HepG2 (cell line): ENCODE measurements at regions not wholly inside any gene's neighbourhood (a gene's known extent, or its start where the extent isn't known, plus 50 kb on each side); places are given as distances from the start of the nearest gene placed in this dataset.

Source experiments
- FOXM1 ChIP-seq: sonication (generic); formaldehyde crosslinking; IDR thresholded peaks from 2 replicates; pipeline ENCODE4 v1.5.0; 2020; ENCODE audit warnings: missing genetic modification reagents
- HMG20A ChIP-seq: IDR thresholded peaks from 2 replicates; pipeline ENCODE4 v1.6.1; 2016; ENCODE audit warnings: borderline replicate concordance
- HNF1A ChIP-seq, 2 experiments: sonication (generic) in 1 of 2; formaldehyde crosslinking in 1 of 2; IDR thresholded peaks; 2 replicates each; pipeline versions ENCODE4 v1.4.0 to v1.6.1; 2016 to 2020; ENCODE audit warnings: borderline replicate concordance in 1 of 2, low read depth in 1 of 2, mild to moderate bottlenecking in 1 of 2, missing genetic modification reagents in 1 of 2
- MAFF ChIP-seq: IDR thresholded peaks from 2 replicates; pipeline ENCODE4 v1.6.1; 2011; ENCODE audit warnings: low read depth, low read length, improper control_type of control experiment
- SMYD3 ChIP-seq: sonication (generic); formaldehyde crosslinking; IDR thresholded peaks from 2 replicates; pipeline ENCODE4 v1.8.1; 2023; ENCODE audit warnings: mild to moderate bottlenecking, missing genetic modification reagents
- SPEN ChIP-seq: sonication (generic); formaldehyde crosslinking; IDR thresholded peaks from 2 replicates; pipeline ENCODE4 v1.5.1; 2020; ENCODE audit warnings: low read depth, mild to moderate bottlenecking, missing genetic modification reagents
- TARDBP ChIP-seq: sonication (generic); formaldehyde crosslinking; IDR thresholded peaks from 2 replicates; pipeline ENCODE4 v1.8.0; 2022; ENCODE audit warnings: mild to moderate bottlenecking, missing genetic modification reagents
- TSC22D2 ChIP-seq: sonication (generic); formaldehyde crosslinking; IDR thresholded peaks from 2 replicates; pipeline ENCODE4 v1.5.1; 2020; ENCODE audit warnings: missing genetic modification reagents, mild to moderate bottlenecking, borderline replicate concordance
- ZBTB1 ChIP-seq: sonication (generic); formaldehyde crosslinking; IDR thresholded peaks from 2 replicates; pipeline ENCODE4 v1.4.0; 2020; ENCODE audit warnings: missing genetic modification reagents, borderline replicate concordance
- ZFP36L1 ChIP-seq: sonication (generic); formaldehyde crosslinking; IDR thresholded peaks from 2 replicates; pipeline ENCODE4 v1.8.0; 2022; ENCODE audit warnings: mild to moderate bottlenecking, missing genetic modification reagents, moderate library complexity
- ZNF160 ChIP-seq: sonication (generic); formaldehyde crosslinking; IDR thresholded peaks from 2 replicates; pipeline ENCODE4 v1.8.0; 2022; ENCODE audit warnings: mild to moderate bottlenecking, inconsistent platforms, missing genetic modification reagents
- ZNF3 ChIP-seq: IDR thresholded peaks from 2 replicates; pipeline ENCODE4 v1.7.0; 2017; ENCODE audit warnings: inconsistent platforms
- ZNF350 ChIP-seq: sonication (generic); formaldehyde crosslinking; IDR thresholded peaks from 2 replicates; pipeline ENCODE4 v1.4.0; 2020; ENCODE audit warnings: mild to moderate bottlenecking, low read depth, missing genetic modification reagents, borderline replicate concordance
- ZNF556 ChIP-seq: sonication (generic); formaldehyde crosslinking; IDR thresholded peaks from 2 replicates; pipeline ENCODE4 v1.4.0; 2020; ENCODE audit warnings: mild to moderate bottlenecking, missing genetic modification reagents, borderline replicate concordance
- ZNF652 ChIP-seq: IDR thresholded peaks from 2 replicates; pipeline ENCODE4 v1.6.1; 2016; ENCODE audit warnings: low read depth, borderline replicate concordance
- ZNF747 ChIP-seq: sonication (generic); formaldehyde crosslinking; IDR thresholded peaks from 2 replicates; pipeline ENCODE4 v1.8.1; 2023; ENCODE audit warnings: missing genetic modification reagents, mild to moderate bottlenecking, borderline replicate concordance
- ZNF83 ChIP-seq: sonication (generic); formaldehyde crosslinking; IDR thresholded peaks from 2 replicates; pipeline ENCODE4 v1.4.0; 2020; ENCODE audit warnings: missing genetic modification reagents, mild to moderate bottlenecking, borderline replicate concordance
- ZSCAN12 ChIP-seq: sonication (generic); formaldehyde crosslinking; IDR thresholded peaks from 2 replicates; pipeline ENCODE4 v1.9.0; 2021; ENCODE audit warnings: mild to moderate bottlenecking, missing genetic modification reagents
- TF ChIP-seq, protein P1 (sequence below): sonication (generic); formaldehyde crosslinking; IDR thresholded peaks from 2 replicates; pipeline ENCODE4 v1.4.0; 2020; ENCODE audit warnings: missing genetic modification reagents
- TF ChIP-seq, protein P2 (sequence below): IDR thresholded peaks from 2 replicates; pipeline ENCODE4 v1.6.1; 2016; ENCODE audit warnings: missing compliant biosample characterization, missing genetic modification reagents, borderline replicate concordance
- TF ChIP-seq, protein P3 (sequence below): sonication (generic); formaldehyde crosslinking; IDR thresholded peaks from 2 replicates; pipeline ENCODE4 v1.4.0; 2020; ENCODE audit warnings: missing genetic modification reagents, borderline replicate concordance

GRCh38 chr2:180607514-180608049 is 372.8 kb upstream of the UBE2E3 start (continued):
- TF ChIP-seq HNF1A (IDR thresholded peaks at IDR 0.05; ENCODE audit: low read depth) (no peak), HNF1A (CRISPR knock-in tag; IDR thresholded peaks at IDR 0.05; ENCODE audit: borderline replicate concordance) (no peak), HMG20A (CRISPR knock-in tag) (no peak), SMYD3 (CRISPR knock-in tag) (no peak), FOXM1 (CRISPR knock-in tag) (no peak), ZNF3 (CRISPR knock-in tag) (no peak), SPEN (CRISPR knock-in tag) (no peak), TARDBP (CRISPR knock-in tag) (no peak), ZFP36L1 (CRISPR knock-in tag) (no peak), ZNF83 (no peak), ZNF747 (no peak), ZNF160 (no peak), ZNF556 (CRISPR knock-in tag) (no peak), ZSCAN12 (no peak), ZBTB1 (CRISPR knock-in tag) (no peak), TSC22D2 (CRISPR knock-in tag) (no peak), MAFF (no peak), ZNF350 (CRISPR knock-in tag) (no peak), ZNF652 (no peak)
- TF ChIP-seq, protein P1, sequence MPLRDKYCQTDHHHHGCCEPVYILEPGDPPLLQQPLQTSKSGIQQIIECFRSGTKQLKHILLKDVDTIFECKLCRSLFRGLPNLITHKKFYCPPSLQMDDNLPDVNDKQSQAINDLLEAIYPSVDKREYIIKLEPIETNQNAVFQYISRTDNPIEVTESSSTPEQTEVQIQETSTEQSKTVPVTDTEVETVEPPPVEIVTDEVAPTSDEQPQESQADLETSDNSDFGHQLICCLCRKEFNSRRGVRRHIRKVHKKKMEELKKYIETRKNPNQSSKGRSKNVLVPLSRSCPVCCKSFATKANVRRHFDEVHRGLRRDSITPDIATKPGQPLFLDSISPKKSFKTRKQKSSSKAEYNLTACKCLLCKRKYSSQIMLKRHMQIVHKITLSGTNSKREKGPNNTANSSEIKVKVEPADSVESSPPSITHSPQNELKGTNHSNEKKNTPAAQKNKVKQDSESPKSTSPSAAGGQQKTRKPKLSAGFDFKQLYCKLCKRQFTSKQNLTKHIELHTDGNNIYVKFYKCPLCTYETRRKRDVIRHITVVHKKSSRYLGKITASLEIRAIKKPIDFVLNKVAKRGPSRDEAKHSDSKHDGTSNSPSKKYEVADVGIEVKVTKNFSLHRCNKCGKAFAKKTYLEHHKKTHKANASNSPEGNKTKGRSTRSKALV (CRISPR knock-in tag) = no peak
- TF ChIP-seq, protein P2, sequence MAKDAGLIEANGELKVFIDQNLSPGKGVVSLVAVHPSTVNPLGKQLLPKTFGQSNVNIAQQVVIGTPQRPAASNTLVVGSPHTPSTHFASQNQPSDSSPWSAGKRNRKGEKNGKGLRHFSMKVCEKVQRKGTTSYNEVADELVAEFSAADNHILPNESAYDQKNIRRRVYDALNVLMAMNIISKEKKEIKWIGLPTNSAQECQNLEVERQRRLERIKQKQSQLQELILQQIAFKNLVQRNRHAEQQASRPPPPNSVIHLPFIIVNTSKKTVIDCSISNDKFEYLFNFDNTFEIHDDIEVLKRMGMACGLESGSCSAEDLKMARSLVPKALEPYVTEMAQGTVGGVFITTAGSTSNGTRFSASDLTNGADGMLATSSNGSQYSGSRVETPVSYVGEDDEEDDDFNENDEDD (CRISPR knock-in tag) = no peak
- TF ChIP-seq, protein P3, sequence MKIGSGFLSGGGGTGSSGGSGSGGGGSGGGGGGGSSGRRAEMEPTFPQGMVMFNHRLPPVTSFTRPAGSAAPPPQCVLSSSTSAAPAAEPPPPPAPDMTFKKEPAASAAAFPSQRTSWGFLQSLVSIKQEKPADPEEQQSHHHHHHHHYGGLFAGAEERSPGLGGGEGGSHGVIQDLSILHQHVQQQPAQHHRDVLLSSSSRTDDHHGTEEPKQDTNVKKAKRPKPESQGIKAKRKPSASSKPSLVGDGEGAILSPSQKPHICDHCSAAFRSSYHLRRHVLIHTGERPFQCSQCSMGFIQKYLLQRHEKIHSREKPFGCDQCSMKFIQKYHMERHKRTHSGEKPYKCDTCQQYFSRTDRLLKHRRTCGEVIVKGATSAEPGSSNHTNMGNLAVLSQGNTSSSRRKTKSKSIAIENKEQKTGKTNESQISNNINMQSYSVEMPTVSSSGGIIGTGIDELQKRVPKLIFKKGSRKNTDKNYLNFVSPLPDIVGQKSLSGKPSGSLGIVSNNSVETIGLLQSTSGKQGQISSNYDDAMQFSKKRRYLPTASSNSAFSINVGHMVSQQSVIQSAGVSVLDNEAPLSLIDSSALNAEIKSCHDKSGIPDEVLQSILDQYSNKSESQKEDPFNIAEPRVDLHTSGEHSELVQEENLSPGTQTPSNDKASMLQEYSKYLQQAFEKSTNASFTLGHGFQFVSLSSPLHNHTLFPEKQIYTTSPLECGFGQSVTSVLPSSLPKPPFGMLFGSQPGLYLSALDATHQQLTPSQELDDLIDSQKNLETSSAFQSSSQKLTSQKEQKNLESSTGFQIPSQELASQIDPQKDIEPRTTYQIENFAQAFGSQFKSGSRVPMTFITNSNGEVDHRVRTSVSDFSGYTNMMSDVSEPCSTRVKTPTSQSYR (CRISPR knock-in tag) = no peak
